ENCODE measurements at regions not wholly inside any gene's neighbourhood (a gene's known extent, or its start where the extent isn't known, plus 50 kb on each side); places are given as distances from the start of the nearest gene placed in this dataset.

- Mint-ChIP-seq H3K27ac (no peak overlapping the region), H3K4me3 (no peak overlapping the region), H3K27me3 (ENCODE audit: insufficient read depth) (no peaks in the 10 kb centered on the region), H3K9me3 (peaks cover 46% of the 10 kb centered on the region), H3K36me3 (ENCODE audit: low read depth) (peaks cover 4% of the 10 kb centered on the region; the same call in 1 of the 2 replicates), H3K4me1 (ENCODE audit: low read depth) (no peaks in the 10 kb centered on the region)
- DNase-seq, result no peak
- TF ChIP-seq CTCF (IDR thresholded peaks at IDR 0.05), result no peak
Observed at GRCh38 chr1:80462006-80462405, 1338.7 kb upstream of the ADGRL2 start.

- Mint-ChIP-seq H3K9me3 (peaks cover 26% of the 10 kb centered on the region), H3K4me3 (no peak overlapping the region), H3K27ac (no peak overlapping the region), H3K4me1 (ENCODE audit: low read depth) (no peaks in the 10 kb centered on the region), H3K27me3 (ENCODE audit: insufficient read depth) (no peaks in the 10 kb centered on the region), H3K36me3 (ENCODE audit: low read depth) (no peaks in the 10 kb centered on the region)
- TF ChIP-seq CTCF (IDR thresholded peaks at IDR 0.05), result no peak
- no peak for DNase-seq
Observed at GRCh38 chr1:80457409-80457808, 1343.3 kb upstream of the ADGRL2 start.

GRCh38 chr1:80453775-80454174 is 1347.0 kb upstream of the ADGRL2 start:
- no peak overlapping the region for H3K4me3 Mint-ChIP-seq
- no peaks in the 10 kb centered on the region for H3K4me1 Mint-ChIP-seq (ENCODE audit: low read depth)
- DNase-seq, result no peak
- no peak for TF ChIP-seq CTCF (IDR thresholded peaks at IDR 0.05)
- no peaks in the 10 kb centered on the region for H3K36me3 Mint-ChIP-seq (ENCODE audit: low read depth)
- no peak overlapping the region for H3K27ac Mint-ChIP-seq
- H3K27me3 Mint-ChIP-seq (ENCODE audit: insufficient read depth), result peaks cover 2% of the 10 kb centered on the region; the same call in 1 of the 2 replicates
- peaks cover 26% of the 10 kb centered on the region for H3K9me3 Mint-ChIP-seq

GRCh38 chr1:80450711-80451110 is 1350.0 kb upstream of the ADGRL2 start:
- no peak for DNase-seq
- no peak for TF ChIP-seq CTCF (IDR thresholded peaks at IDR 0.05)
- H3K4me1 Mint-ChIP-seq (ENCODE audit: low read depth), result no peaks in the 10 kb centered on the region
- H3K27ac Mint-ChIP-seq, result no peak overlapping the region
- no peak overlapping the region for H3K4me3 Mint-ChIP-seq
- no peaks in the 10 kb centered on the region for H3K36me3 Mint-ChIP-seq (ENCODE audit: low read depth)
- peaks cover 2% of the 10 kb centered on the region; the same call in 1 of the 2 replicates for H3K27me3 Mint-ChIP-seq (ENCODE audit: insufficient read depth)
- H3K9me3 Mint-ChIP-seq, result peaks cover 21% of the 10 kb centered on the region

GRCh38 chr1:80448081-80448480 is 1352.7 kb upstream of the ADGRL2 start:
- Mint-ChIP-seq H3K36me3 (ENCODE audit: low read depth) (no peaks in the 10 kb centered on the region), H3K27ac (no peak overlapping the region)
- no peak for TF ChIP-seq CTCF (IDR thresholded peaks at IDR 0.05)

GRCh38 chr1:80447526-80447925 is 1353.2 kb upstream of the ADGRL2 start:
- peaks cover 16% of the 10 kb centered on the region for H3K9me3 Mint-ChIP-seq
- no peak overlapping the region for H3K4me3 Mint-ChIP-seq
- DNase-seq, result no peak
- H3K27me3 Mint-ChIP-seq (ENCODE audit: insufficient read depth), result peaks cover 2% of the 10 kb centered on the region; the same call in 1 of the 2 replicates
- no peak overlapping the region for H3K27ac Mint-ChIP-seq
- TF ChIP-seq CTCF (IDR thresholded peaks at IDR 0.05), result no peak
- no peaks in the 10 kb centered on the region for H3K36me3 Mint-ChIP-seq (ENCODE audit: low read depth)
- no peaks in the 10 kb centered on the region for H3K4me1 Mint-ChIP-seq (ENCODE audit: low read depth)

More at GRCh38 chr1:80448081-80448480, 1352.7 kb upstream of the ADGRL2 start:
- no peaks in the 10 kb centered on the region for H3K4me1 Mint-ChIP-seq (ENCODE audit: low read depth)
- H3K9me3 Mint-ChIP-seq, result peaks cover 16% of the 10 kb centered on the region
- no peak for DNase-seq
- H3K4me3 Mint-ChIP-seq, result no peak overlapping the region
- H3K27me3 Mint-ChIP-seq (ENCODE audit: insufficient read depth), result peaks cover 2% of the 10 kb centered on the region; the same call in 1 of the 2 replicates

All from HFFc6 (cell line).